Suppressor macrophage treated with lipopolysaccharide for 1 hour (primary cell): ENCODE measurements at regions not wholly inside any gene's neighbourhood (a gene's known extent, or its start where the extent isn't known, plus 50 kb on each side); places are given as distances from the start of the nearest gene placed in this dataset.
A peak's percentile ranks its signal among the peaks of the same experiment; 100 is the strongest.
"Not testable (repeated sequence)": the region's sequence is repeated elsewhere in the genome, so short reads cannot be mapped to it uniquely, and the experiment has no call there.

Source experiments
- DNase-seq, 3 donors: peaks; one replicate each; pipeline ENCODE4 v3.0.0-alpha.2; 2020 to 2022

DNA sequence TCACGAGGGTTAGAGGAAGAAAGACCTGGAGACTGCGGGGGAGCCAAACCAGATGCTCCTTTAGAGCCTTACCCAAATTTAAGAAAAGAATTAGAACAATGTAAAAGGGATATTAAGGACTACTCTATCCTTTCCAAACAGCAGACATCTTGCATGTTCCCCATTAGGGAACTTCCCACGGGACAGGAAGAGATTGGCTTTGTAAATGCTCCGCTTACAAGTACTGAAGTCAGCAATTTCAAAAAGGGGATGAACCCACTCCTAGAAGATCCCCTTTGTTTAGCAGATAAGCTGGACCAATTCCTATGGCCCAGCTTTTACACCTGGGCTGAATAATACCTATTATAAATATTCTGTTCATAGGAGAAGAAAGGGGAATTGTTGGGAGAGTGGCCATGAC is 74.2 kb downstream of the APOBEC1 start:
- DNase-seq: peak; percentile 50 to 59 (median 56)

DNA sequence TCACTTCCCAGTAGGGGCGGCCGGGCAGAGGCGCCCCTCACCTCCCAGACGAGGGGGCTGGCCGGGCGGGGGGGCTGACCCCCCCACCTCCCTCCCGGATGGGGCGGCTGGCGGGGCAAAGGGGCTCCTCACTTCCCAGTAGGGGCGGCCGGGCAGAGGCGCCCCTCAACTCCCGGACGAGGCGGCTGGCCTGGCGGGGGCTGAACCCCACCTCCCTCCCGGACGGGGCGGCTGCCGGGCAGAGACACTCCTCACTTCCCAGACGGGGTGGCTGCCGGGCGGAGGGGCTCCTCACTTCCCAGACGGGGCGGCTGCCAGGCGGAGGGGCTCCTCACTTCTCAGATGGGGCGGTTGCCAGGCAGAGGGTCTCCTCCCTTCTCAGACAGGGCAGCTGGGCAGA is 75.6 kb downstream of the APOBEC1 start:
- DNase-seq: not testable (repeated sequence)

DNA sequence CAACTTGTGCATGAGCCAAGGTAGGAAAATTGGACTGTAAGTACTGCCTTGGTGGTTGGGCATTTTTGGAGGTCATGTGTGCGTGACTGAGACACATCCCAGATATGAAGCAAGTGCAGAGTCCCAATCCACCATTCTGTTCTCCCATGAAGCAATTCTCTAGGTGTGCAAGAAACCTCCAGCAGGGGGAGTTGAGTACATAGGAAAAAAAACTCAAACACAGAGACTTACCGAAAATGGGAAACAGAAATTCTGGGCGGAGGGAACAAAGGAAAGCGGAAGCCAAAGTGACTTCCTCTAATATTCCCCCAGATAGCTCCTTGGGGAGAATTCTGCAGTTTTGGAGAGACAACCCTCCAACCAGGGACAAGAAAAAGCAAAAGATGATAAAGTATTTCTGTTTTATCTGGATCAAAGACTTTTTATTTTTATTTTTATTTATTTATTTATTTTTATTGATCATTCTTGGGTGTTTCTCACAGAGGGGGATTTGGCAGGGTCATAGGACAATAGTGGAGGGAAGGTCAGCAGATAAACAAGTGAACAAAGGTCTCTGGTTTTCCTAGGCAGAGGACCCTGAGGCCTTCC is 76.9 kb downstream of the APOBEC1 start:
- DNase-seq: peak; percentile 95 to 98 (median 98)

DNA sequence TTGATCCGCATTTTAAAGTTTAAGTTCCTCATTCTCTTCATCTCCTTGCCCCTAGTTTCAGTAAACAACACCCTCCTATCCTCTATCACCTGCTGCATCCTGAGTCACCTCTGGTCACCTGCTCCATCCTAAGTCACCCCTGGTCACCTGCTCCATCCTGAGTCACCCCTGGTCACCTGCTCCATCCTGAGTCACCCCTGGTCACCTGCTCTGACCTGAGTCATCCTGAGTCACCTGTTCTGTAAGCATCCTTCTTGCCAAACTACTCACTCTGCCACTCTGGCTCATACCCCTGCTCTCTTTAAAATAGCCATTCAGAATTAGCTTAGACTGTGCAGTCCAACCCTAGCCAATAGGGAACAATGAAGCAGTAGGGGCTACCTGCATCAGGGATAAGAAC is 80.6 kb upstream of the CD163 start:
- not testable (repeated sequence) for DNase-seq

DNA sequence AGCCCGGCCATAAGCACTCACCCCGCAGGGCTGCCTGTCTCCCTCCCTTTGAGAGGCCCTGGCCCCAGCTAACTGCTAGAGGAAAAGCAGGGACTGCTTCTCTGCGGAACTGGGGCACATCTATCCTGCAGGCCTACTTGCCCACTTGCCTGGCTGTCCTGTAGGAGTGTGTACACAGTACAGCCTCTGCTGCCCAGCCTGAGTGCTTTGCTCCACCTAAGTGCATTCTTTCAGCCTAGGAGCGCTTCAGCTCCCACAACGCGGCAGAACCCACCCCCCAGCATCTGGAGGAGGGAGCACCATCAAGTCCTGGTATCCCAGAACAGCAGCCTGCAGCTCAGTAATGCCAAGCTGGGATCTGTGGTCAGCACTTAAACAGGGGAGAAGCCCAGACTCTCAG is 79.9 kb upstream of the CD163 start:
- DNase-seq: no peak

DNA sequence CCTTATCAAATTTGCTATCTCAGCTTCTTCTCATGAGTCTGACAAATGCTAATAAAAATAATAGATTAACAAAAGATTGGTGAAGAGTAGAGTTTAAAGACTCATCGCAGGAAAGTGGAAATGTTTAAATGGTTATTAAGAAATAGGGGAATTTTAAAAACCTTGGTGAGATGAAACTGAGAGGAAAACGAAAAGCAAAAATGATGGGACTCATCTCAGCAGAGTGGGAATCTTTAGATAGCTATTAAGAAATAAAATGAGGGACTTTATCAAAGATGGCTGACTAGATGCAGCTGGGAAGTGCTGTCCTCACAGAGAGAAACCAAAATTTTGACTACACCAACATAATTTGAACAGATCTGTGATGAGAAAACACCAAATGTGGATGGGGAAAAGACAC is 79.2 kb upstream of the CD163 start:
- DNase-seq: peak in 1 of 3 donors; percentile 36

DNA sequence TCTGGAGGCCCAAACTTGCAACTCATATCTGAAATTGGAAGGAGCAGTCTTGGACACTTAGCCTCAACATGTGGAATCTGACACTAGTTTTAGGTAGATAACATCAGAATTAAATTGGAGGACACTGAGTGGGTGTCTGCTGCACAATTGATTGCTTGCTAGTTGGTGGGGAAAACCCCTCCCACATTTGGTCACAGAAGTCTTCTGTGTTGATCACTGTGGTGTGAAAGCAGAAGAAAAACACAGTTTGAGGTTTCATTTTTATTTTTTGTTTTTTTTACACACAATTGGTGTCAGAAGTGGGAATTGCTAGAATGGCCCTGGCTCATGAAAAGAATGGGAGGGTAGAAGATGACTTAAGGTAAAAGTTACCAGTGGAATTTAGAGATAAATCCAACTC is 78.0 kb upstream of the CD163 start:
- DNase-seq: peak; percentile 54 to 74 (median 56)

DNA sequence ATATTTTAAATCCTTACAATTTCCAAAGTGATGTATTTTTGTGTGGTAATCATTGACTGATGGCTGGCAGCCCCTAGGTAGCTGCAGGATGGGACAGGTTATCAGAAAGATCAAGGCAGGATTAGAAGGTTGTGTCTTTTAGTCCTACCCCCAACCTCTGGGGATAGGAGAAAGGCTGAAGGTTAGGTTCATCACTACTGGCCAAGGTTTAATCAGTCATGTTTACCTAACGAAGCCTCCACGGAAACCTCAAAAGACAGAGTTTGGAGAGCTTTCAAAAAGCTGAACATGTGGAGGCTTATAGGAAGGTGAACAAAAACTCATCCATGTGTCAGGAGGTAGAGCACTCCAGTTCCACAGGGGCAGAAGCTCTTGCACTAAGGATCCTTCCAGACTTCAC is 77.5 kb upstream of the CD163 start:
- no peak for DNase-seq

DNA sequence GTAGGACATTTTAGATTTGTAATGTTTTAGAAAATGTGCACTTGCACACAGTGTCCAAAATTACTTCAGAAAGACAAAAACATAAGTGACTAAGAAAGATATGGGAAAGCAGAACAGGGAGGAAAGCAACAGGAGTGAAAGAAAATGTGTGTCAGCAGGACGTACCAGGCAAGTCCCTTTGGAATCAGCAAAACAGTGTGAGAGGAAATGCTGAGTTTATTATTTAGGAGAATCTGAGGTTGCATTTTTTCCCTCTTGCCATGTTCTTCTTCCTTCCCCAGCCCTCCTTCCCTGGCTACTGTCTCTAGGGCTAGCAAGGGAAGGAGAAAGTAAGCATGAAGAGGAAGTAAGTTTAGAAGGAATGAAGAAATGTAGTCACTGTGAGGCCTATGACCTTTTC is 67.7 kb upstream of the CD163 start:
- DNase-seq: peak; percentile 82 to 94 (median 87)

DNA sequence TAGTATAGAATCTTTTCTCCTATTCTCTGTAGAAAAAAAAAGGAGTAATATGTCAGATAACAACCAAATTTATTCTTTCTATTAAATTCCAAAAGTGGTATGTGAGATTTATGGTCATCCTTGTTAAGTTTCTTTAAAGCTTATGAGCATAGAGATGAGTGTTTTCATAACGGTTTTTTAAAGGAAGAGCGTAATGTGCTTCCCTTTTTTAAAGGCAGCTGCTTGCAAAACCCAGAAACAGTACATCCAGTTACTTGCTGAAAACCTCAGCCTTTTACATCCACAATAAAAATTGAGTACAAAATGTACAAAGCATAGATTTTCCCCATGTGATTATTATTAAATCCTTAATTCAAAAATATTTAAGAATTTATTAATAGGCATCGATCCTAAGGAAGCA is 53.6 kb upstream of the CD163 start:
- peak; percentile 43 to 73 (median 71) for DNase-seq

DNA sequence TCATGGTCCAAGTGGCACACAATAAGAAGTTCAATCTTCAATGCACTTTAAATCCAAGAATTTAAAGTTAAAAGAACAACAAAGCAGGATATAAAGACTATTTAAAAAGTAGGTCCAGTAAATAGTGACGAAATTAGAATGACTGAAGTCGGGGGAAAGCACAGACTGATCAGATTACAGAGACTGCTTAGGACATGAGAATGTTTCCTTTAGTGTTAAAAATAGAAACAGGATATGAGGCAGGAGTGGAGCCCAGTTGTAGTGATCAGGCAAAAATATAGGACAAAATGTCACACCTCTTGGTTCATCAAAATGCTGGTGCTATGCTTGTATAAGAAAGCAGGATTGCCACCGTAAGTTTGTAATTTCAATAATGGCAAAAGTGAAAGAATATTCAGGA is 52.2 kb upstream of the CD163 start:
- peak; percentile 73 to 92 (median 88) for DNase-seq

DNA sequence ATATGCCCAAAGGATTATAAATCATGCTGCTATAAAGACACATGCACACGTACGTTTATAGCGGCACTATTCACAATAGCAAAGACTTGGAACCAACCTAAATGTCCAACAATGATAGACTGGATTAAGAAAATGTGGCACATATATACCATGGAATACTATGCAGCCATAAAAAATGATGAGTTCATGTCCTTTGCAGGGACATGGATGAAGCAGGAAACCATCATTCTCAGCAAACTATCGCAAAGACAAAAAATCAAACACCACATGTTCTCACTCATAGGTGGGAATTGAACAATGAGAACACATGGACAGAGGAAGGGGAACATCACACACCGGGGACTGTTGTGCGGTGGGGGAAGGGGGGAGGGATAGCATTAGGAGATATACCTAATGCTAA is 51.3 kb upstream of the CD163 start:
- not testable (repeated sequence) for DNase-seq
